Dermis microvascular lymphatic vessel endothelial cell (primary cell): ENCODE measurements at regions not wholly inside any gene's neighbourhood (a gene's known extent, or its start where the extent isn't known, plus 50 kb on each side); places are given as distances from the start of the nearest gene placed in this dataset.
"Not testable (repeated sequence)": the region's sequence is repeated elsewhere in the genome, so short reads cannot be mapped to it uniquely, and the experiment has no call there.

Experiments
- DNase-seq, 2 donors: peaks; one replicate each; pipeline versions ENCODE4 v3.0.0 to v3.0.0-alpha.2; 2010; ENCODE audit warnings: low read depth in 2 of 2

- no peak for DNase-seq
Observed at GRCh38 chr13:101003566-101003965, 329.0 kb upstream of the TMTC4 start.

GRCh38 chr13:100989392-100989791 lies 314.8 kb upstream of the TMTC4 start:
- no peak for DNase-seq

GRCh38 chr13:100988921-100989320 lies 314.3 kb upstream of the TMTC4 start:
- DNase-seq = no peak

- peak in 1 of 2 donors; percentile 24 for DNase-seq
Observed at GRCh38 chr13:100987948-100988347, 313.4 kb upstream of the TMTC4 start.

GRCh38 chr13:100986571-100986970 lies 312.0 kb upstream of the TMTC4 start:
- no peak for DNase-seq

- DNase-seq = no peak
Observed at GRCh38 chr13:100984085-100984705, 309.6 kb upstream of the TMTC4 start.

GRCh38 chr13:100983111-100983510 lies 308.5 kb upstream of the TMTC4 start:
- DNase-seq = no peak

- DNase-seq = no peak
Observed at GRCh38 chr13:100980171-100980570, 305.6 kb upstream of the TMTC4 start.

- no peak for DNase-seq
Observed at GRCh38 chr13:100977841-100978240, 303.2 kb upstream of the TMTC4 start.

- DNase-seq = no peak
Observed at GRCh38 chr13:100976993-100977392, 302.4 kb upstream of the TMTC4 start.

GRCh38 chr13:100975666-100976065 lies 301.1 kb upstream of the TMTC4 start:
- not testable (repeated sequence) for DNase-seq

- DNase-seq = no peak
Observed at GRCh38 chr13:100962585-100962984, 288.0 kb upstream of the TMTC4 start.

GRCh38 chr13:100961186-100961585 lies 286.6 kb upstream of the TMTC4 start:
- DNase-seq = no peak

- no peak for DNase-seq
Observed at GRCh38 chr13:100958831-100959230, 284.2 kb upstream of the TMTC4 start.

- no peak for DNase-seq
Observed at GRCh38 chr13:100957741-100958140, 283.1 kb upstream of the TMTC4 start.

GRCh38 chr13:100954430-100955305 lies 280.1 kb upstream of the TMTC4 start:
- peak in 1 of 2 donors; percentile 6 for DNase-seq

- DNase-seq = no peak
Observed at GRCh38 chr13:100951016-100951415, 276.4 kb upstream of the TMTC4 start.

- DNase-seq = not testable (repeated sequence)
Observed at GRCh38 chr13:100948937-100949336, 274.3 kb upstream of the TMTC4 start.

GRCh38 chr13:100946588-100946987 lies 272.0 kb upstream of the TMTC4 start:
- DNase-seq = no peak

GRCh38 chr13:100944791-100945345 lies 270.3 kb upstream of the TMTC4 start:
- no peak for DNase-seq

- DNase-seq = no peak
Observed at GRCh38 chr13:100942742-100943141, 268.1 kb upstream of the TMTC4 start.
